ENCODE measurements at regions not wholly inside any gene's neighbourhood (a gene's known extent, or its start where the extent isn't known, plus 50 kb on each side); places are given as distances from the start of the nearest gene placed in this dataset.

DNA sequence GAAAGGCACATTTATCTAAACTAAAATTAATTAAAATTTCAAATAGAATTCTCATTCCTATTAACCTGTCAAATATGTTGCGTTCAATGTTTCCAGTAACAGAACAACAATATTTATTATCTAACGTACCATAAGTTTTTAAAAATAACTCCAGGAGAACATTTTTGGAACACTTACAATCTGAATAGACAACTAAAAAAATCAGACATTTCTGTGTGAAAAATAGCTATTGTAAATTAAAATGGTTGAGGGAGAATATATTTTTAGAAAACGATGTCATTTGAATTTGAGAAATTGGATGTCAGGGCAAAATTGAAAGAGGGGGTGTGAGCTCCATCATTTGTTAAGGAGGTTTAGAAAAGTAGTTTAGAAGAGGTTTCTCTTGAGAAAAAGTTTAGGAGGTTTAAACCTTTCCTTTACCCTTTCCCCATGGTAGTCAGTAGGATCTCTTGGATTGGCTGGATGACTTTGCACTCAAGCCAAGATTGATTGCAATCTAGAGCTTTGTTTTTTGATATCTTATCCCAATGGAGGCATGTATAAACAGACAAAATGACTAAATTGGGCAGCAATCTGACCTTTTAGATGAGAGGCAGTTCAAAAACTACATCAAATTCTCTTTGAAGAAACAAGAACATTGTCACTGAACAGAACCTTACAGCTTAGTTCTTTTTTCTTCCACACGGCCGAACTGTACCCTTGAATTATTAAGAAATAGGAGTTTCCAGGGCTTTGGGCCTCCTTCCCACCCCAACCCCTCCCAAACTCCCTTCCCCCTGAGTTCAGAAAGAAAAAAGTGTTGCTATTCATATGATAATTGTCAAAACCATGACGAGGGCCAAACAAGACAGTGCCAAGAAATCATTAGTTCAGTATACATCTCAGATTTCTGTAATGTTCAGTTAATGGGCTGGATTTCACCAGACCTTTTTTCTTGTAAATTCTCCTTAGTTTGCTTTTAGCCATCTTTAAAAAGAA is 79.7 kb upstream of the CDIN1 start:
- no peak for DNase-seq (ENCODE audit: low read depth)
- TF ChIP-seq, protein P1, sequence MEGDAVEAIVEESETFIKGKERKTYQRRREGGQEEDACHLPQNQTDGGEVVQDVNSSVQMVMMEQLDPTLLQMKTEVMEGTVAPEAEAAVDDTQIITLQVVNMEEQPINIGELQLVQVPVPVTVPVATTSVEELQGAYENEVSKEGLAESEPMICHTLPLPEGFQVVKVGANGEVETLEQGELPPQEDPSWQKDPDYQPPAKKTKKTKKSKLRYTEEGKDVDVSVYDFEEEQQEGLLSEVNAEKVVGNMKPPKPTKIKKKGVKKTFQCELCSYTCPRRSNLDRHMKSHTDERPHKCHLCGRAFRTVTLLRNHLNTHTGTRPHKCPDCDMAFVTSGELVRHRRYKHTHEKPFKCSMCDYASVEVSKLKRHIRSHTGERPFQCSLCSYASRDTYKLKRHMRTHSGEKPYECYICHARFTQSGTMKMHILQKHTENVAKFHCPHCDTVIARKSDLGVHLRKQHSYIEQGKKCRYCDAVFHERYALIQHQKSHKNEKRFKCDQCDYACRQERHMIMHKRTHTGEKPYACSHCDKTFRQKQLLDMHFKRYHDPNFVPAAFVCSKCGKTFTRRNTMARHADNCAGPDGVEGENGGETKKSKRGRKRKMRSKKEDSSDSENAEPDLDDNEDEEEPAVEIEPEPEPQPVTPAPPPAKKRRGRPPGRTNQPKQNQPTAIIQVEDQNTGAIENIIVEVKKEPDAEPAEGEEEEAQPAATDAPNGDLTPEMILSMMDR (IDR thresholded peaks at IDR 0.05; ENCODE audit: low read depth, low read length, missing control alignments), result no peak
- no peak overlapping the region for H3K4me3 ChIP-seq (ENCODE audit: low read depth, low read length)

DNA sequence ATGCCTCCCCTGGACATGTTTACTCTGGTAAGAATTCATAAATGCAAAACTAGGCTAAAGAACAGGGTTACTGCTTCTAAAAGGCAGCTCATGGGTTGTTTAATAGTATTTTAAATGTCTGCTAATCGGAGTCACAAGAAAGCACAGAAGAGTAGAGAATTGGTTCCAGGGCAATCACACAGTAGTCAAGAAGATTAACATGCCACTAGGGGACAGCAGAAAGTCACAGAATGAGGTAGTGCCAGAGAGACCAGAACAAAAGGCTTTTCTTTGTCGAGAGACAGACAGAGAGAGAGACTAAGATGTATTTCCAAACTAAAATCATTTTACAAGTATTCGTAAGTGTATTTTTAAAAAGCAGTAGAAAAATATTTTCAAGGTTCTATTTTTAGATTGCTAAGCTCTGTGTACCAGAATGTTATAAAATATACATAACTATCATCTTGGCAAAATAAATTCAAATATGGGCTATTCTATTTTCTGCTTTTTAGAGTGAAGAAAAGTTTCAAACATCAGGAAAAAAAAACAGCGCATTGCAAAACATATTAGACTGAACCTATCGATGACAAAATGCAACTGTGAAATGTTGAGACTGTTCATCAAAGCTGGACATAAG is 78.3 kb upstream of the CDIN1 start:
- DNase-seq (ENCODE audit: low read depth), result peak; percentile 16
- no peak overlapping the region for H3K4me3 ChIP-seq (ENCODE audit: low read depth, low read length)
- TF ChIP-seq, protein P1 (IDR thresholded peaks at IDR 0.05; ENCODE audit: low read depth, low read length, missing control alignments), result peak; percentile 82

DNA sequence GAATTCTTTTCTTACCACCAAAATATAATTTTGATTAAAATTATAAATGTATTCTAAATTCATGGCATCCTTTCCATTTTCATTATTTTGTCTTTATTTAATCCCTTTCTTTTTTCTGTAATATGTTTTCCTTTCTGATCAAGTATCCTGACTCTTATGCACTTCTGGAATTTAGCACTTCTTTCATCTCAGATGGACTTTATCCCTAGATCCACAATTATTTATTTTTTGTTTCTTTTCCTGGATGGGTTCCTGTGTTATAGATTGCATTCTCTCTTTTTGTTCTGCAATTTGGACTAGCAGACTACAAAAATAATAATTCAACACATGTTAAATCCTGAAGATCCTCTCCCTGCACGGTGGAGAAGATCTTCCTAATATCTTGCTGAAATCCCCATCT is 76.9 kb upstream of the CDIN1 start:
- TF ChIP-seq, protein P1 (IDR thresholded peaks at IDR 0.05; ENCODE audit: low read depth, low read length, missing control alignments), result no peak
- H3K4me3 ChIP-seq (ENCODE audit: low read depth, low read length), result no peak overlapping the region
- DNase-seq (ENCODE audit: low read depth), result no peak

DNA sequence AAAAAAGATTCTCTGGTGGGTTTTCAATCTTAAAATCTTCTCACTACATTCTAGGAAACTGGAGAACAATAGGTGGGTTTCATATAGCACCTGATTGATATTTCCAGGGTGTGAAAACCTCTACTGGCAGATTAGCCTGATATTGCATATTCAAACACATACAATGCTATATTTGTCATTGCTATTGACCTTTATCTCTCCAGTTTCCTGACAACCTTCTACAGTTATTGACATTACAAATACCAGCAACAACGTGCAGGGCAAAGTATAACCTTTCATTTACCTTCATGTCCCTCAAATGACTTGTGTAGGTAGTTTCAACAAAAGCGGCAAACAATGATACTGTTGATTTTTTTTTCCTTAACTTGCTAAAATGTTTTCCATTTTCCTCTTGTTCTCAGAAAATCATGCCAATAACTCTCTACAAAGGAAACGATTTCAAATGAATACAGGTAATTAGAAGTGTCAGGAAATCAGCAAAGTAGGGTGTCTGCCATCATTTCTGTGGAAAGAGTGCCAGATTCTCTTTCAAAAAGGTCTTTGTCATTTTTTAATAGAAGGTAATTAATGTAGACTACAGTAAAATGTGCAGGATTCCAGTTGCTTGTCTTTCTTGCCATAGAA is 72.6 kb upstream of the CDIN1 start:
- H3K4me3 ChIP-seq (ENCODE audit: low read depth, low read length), result no peak overlapping the region
- TF ChIP-seq, protein P1 (IDR thresholded peaks at IDR 0.05; ENCODE audit: low read depth, low read length, missing control alignments), result no peak
- no peak for DNase-seq (ENCODE audit: low read depth)

DNA sequence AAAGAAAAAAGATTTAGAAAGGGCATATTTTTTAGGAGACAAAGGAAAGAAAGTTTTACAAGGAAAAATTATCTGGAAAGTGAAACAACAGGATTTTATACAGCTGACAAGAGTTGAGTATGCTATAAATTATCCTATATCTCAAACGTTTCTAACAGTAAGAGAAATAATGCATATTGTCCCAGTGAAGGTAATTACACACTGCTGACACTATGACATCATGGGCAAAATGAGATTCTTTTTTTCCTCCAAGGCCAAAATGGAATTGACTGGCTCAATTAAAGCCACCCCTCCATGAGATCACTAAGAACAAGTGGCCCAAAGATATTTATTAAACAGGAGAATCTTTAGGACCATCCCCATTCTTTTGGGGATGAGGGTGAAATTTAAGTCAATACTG is 72.0 kb upstream of the CDIN1 start:
- TF ChIP-seq, protein P1 (IDR thresholded peaks at IDR 0.05; ENCODE audit: low read depth, low read length, missing control alignments), result no peak
- no peak for DNase-seq (ENCODE audit: low read depth)

DNA sequence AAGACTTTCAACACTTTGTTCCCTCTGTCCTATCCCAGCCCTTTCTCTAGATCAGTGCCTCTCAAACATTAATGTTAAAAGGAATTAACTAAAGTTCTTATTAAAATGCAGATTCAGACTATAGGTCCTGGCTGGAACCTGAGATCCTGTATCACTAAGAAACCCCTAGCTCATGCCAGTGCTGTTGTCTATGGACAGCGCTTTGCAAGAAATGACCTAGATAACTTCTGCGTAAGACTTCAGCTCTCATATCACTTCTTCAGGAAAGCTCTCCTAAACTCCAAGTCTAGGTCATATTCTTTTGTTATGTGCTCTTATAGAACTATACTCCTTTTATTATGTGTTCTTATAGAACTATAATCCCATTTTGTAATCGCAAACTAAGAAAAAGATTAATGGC is 67.8 kb upstream of the CDIN1 start:
- no peak for DNase-seq (ENCODE audit: low read depth)
- H3K4me3 ChIP-seq (ENCODE audit: low read depth, low read length), result no peak overlapping the region
- TF ChIP-seq, protein P1 (IDR thresholded peaks at IDR 0.05; ENCODE audit: low read depth, low read length, missing control alignments), result no peak

More for the DNA sequence above, 72.0 kb upstream of the CDIN1 start:
- no peak overlapping the region for H3K4me3 ChIP-seq (ENCODE audit: low read depth, low read length)
